ENCODE measurements at regions not wholly inside any gene's neighbourhood (a gene's known extent, or its start where the extent isn't known, plus 50 kb on each side); places are given as distances from the start of the nearest gene placed in this dataset.

DNA sequence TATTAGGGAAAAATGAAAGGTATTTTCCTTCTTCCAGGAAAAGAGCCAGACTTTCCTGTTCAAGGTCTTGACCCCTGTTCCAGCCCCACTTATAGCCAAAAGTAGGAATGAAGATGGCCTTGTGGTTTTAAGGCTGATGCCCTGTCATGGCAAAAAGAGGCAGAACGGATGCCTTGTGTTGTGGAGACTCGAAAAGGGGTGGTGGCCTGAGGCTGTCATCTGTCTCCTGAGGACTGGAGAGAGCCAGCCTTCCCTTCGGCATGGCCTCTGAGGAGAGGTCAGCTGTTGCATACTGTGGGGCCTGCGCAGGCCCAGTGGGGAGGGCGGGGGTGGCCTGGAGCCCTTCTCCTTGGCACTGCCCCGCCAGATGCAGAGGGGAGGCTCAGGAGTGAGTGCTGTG lies 166.0 kb upstream of the EEPD1 start:
- TF ChIP-seq POLR2A (IDR thresholded peaks at IDR 0.05) (no peak), CTCF (IDR thresholded peaks at IDR 0.05) (no peak)

Data from Peyer's patch (tissue), 4 donors.